ENCODE measurements at regions not wholly inside any gene's neighbourhood (a gene's known extent, or its start where the extent isn't known, plus 50 kb on each side); places are given as distances from the start of the nearest gene placed in this dataset.
A peak's percentile ranks its signal among the peaks of the same experiment; 100 is the strongest.

DNA sequence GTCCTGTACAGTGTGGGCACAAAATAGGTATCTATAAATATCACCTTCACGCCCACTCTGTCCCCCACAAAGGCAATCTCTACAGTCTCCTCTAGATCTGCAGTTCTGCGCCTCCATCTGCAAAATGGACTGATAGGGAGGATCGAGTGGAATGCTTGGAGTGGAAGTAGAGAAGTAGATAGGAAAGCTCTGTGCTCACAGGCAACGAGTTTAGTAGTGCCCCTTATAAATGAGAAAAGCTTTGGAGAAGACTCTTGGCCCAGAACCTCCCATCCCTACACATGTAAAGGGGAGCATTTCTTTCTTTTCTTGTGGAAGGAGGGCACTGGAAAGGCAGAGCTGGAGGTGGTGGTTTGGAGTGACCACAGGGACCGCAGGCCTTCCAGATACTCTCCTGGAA lies 88.5 kb downstream of the ZNF621 start:
- Histone ChIP-seq H3K23me2 (ENCODE audit: low read depth, low read length) (peaks cover 5% of the 10 kb centered on the region), H3K79me2 (ENCODE audit: control insufficient read depth in 1 of 2, insufficient read depth in 2 of 2, low read length in 2 of 2) (no peaks in the 10 kb centered on the region), H3K4me3 (ENCODE audit: extremely low read depth in 1 of 4, insufficient read depth in 2 of 4, low read depth in 3 of 4, low read length in 4 of 4) (no peak overlapping the region), H3K14ac (ENCODE audit: insufficient read length) (no peak overlapping the region), H2BK15ac (ENCODE audit: low read length) (no peak overlapping the region), H3K27me3 (replicated peaks in 1 of 4; ENCODE audit: control insufficient read depth in 3 of 4, extremely low read depth in 1 of 4, insufficient read depth in 3 of 4, low read length in 3 of 4) (no peaks in the 10 kb centered on the region), H2BK20ac (ENCODE audit: low read length) (peak overlapping the region; percentile 29; the same call in 1 of the 2 replicates), H3K18ac (ENCODE audit: extremely low read depth, low read length) (peak overlapping the region; percentile 62; the same call in 1 of the 2 replicates), H3K4ac (replicated peaks; ENCODE audit: insufficient read length, low read depth, low read length) (peak overlapping the region; percentile 40), H3K27ac (ENCODE audit: low read depth, low read length) (no peak overlapping the region), H2AK5ac (ENCODE audit: low read depth, low read length) (no peak overlapping the region; the same call in 1 of the 2 replicates), H3K23ac (ENCODE audit: insufficient read length) (no peak overlapping the region), H2AFZ (ENCODE audit: low read length) (no peak overlapping the region), H2BK12ac (ENCODE audit: low read depth, low read length) (peak overlapping the region; percentile 45; the same call in 1 of the 2 replicates), H4K20me1 (replicated peaks in 1 of 2; ENCODE audit: control insufficient read depth in 1 of 2, insufficient read depth in 2 of 2, low read length in 2 of 2) (no peaks in the 10 kb centered on the region), H3K9ac (replicated peaks in 1 of 4; ENCODE audit: extremely low read depth in 1 of 4, low read depth in 3 of 4, low read length in 3 of 4) (no peak overlapping the region), H2BK120ac (replicated peaks; ENCODE audit: low read depth, low read length) (peak overlapping the region; percentile 55), H3K9me3 (ENCODE audit: insufficient read depth in 2 of 2, low read depth in 1 of 2, low read length in 1 of 2) (no peaks in the 10 kb centered on the region), H4K91ac (replicated peaks; ENCODE audit: insufficient read length, low read length) (peak overlapping the region; percentile 61), H3K4me2 (ENCODE audit: insufficient read depth in 1 of 2, low read depth in 2 of 2, low read length in 2 of 2) (0 out of 4 replicates have a peak overlapping the region, but pooled peaks of 1 of the 2 experiments have one; percentile 48), H4K5ac (ENCODE audit: insufficient read length, low read depth, low read length) (peak overlapping the region; percentile 16), H3K4me1 (replicated peaks in 1 of 4; ENCODE audit: control insufficient read depth in 3 of 4, insufficient read depth in 4 of 4, low read length in 3 of 4) (peaks cover 19 to 35% (median 29%) of the 10 kb centered on the region in 4 experiments), H3K56ac (replicated peaks; ENCODE audit: insufficient read length, low read depth, low read length) (peak overlapping the region; percentile 1), H4K8ac (ENCODE audit: extremely low read depth, insufficient read depth, low read length) (no peak overlapping the region), H2BK5ac (ENCODE audit: low read depth, low read length) (peak overlapping the region; percentile 67; the same call in 1 of the 2 replicates), H3K36me3 (ENCODE audit: control insufficient read depth in 2 of 4, insufficient read depth in 4 of 4, low read length in 3 of 4) (no peaks in the 10 kb centered on the region), H3K79me1 (ENCODE audit: low read depth, low read length) (no peaks in the 10 kb centered on the region)
- ChIA-PET POLR2A (ENCODE audit: partially characterized antibody) (no interaction called here), CTCF (ENCODE audit: partially characterized antibody) (no interaction called here)
- WGBS, 2 experiments (ENCODE audit: extremely low coverage in 1 of 2, insufficient coverage in 1 of 2, insufficient read length in 1 of 2, insufficient replicate concordance in 2 of 2, low coverage in 1 of 2, low lambda C conversion rate in 2 of 2, missing lambda C conversion rate in 1 of 2), result 87% methylated on average over 5 of the region's 5 CpGs; no CpG with 5 or more reads in 1 of the 2 experiments
- DNase-seq (ENCODE audit: low read depth in 1 of 2, low spot score in 2 of 2), result peak in 1 of 2 experiments; percentile 32
- FAIRE-seq, result no peak
- TF ChIP-seq TAF7 (optimal IDR thresholded peaks at IDR 0.05; ENCODE audit: borderline replicate concordance, low read depth, low read length) (no peak), POLR2A (IDR thresholded peaks at IDR 0.05; ENCODE audit: control extremely low read depth in 1 of 2, low read depth in 2 of 2, low read length in 2 of 2) (no peak), TEAD4 (IDR thresholded peaks at IDR 0.05; ENCODE audit: low read depth, low read length) (no peak), POU5F1 (IDR thresholded peaks at IDR 0.05; ENCODE audit: low read depth, low read length) (no peak), RNF2 (IDR thresholded peaks at IDR 0.05; ENCODE audit: borderline replicate concordance, low read depth, low read length, missing control alignments, poor library complexity, severe bottlenecking) (no peak), KDM1A (IDR thresholded peaks at IDR 0.05; ENCODE audit: borderline replicate concordance, low read length) (no peak), NANOG (IDR thresholded peaks at IDR 0.05; ENCODE audit: insufficient read depth, low read depth, low read length, poor library complexity, severe bottlenecking) (no peak), TCF12 (IDR thresholded peaks at IDR 0.05; ENCODE audit: low read depth, low read length) (no peak), BCL11A (IDR thresholded peaks at IDR 0.05; ENCODE audit: low read depth in 2 of 2, low read length in 2 of 2) (no peak), CHD2 (IDR thresholded peaks at IDR 0.05; ENCODE audit: low read length) (no peak), SP1 (IDR thresholded peaks at IDR 0.05; ENCODE audit: low read depth, low read length) (no peak)
